H1 (cell line): ENCODE measurements at regions not wholly inside any gene's neighbourhood (a gene's known extent, or its start where the extent isn't known, plus 50 kb on each side); places are given as distances from the start of the nearest gene placed in this dataset.

Source experiments
- NANOG ChIP-seq: IDR thresholded peaks from 2 replicates; pipeline ENCODE4 v1.6.1; 2011; ENCODE audit warnings: low read length, low read depth, mild to moderate bottlenecking, inconsistent platforms; ENCODE audit not compliant: insufficient read depth, poor library complexity, severe bottlenecking
- PHF8 ChIP-seq: fragments of 200-600 bp; sonication (generic); conservative IDR thresholded peaks from 2 replicates; pipeline ENCODE4 v1.7.1; 2012; ENCODE audit warnings: low read depth, mild to moderate bottlenecking, inconsistent platforms, low read length, moderate library complexity
- SIN3A ChIP-seq, 2 experiments: IDR thresholded peaks in 1 of 2; conservative IDR thresholded peaks in 1 of 2; 2 replicates each; pipeline ENCODE4 v1.6.1; 2011 to 2012; ENCODE audit warnings: low read length in 2 of 2, improper control_type of control experiment in 1 of 2, low read depth in 1 of 2, mild to moderate bottlenecking in 1 of 2
- SIX5 ChIP-seq: IDR thresholded peaks from 2 replicates; pipeline ENCODE4 v1.6.1; 2011; ENCODE audit warnings: mild to moderate bottlenecking, low read depth, low read length
- SP1 ChIP-seq: IDR thresholded peaks from 2 replicates; pipeline ENCODE4 v1.6.1; 2011; ENCODE audit warnings: low read depth, low read length
- SRF ChIP-seq: IDR thresholded peaks from 2 replicates; pipeline ENCODE4 v1.6.1; 2011; ENCODE audit warnings: mild to moderate bottlenecking, low read depth, low read length, moderate library complexity
- TF ChIP-seq, protein P1 (sequence below): fragments of 300-600 bp; sonication (generic); IDR thresholded peaks from 2 replicates; pipeline ENCODE4 v1.7.1; 2012; ENCODE audit warnings: low read length, moderate library complexity, mild to moderate bottlenecking, inconsistent platforms; ENCODE audit not compliant: insufficient replicate concordance

DNA sequence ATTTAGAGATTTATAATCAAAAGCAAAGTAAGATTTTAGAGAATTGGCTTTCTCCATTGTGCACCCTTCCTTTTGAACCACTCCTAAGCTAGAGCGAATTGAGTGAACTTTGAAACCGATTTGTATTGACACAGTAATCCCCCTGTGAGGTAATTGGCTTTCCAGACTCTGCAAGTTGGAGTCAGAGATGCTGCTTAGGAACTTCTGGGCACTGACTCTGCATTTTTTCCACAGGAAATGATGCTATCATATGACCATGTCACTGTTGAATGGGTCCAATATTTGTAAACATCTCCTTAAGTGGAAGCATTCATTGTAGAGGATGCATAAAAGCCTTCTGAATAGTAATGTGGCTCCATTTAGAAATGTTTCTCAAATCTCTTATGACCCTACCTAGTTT lies 394.4 kb upstream of the ZNF608 start (continued):
- TF ChIP-seq, protein P1, sequence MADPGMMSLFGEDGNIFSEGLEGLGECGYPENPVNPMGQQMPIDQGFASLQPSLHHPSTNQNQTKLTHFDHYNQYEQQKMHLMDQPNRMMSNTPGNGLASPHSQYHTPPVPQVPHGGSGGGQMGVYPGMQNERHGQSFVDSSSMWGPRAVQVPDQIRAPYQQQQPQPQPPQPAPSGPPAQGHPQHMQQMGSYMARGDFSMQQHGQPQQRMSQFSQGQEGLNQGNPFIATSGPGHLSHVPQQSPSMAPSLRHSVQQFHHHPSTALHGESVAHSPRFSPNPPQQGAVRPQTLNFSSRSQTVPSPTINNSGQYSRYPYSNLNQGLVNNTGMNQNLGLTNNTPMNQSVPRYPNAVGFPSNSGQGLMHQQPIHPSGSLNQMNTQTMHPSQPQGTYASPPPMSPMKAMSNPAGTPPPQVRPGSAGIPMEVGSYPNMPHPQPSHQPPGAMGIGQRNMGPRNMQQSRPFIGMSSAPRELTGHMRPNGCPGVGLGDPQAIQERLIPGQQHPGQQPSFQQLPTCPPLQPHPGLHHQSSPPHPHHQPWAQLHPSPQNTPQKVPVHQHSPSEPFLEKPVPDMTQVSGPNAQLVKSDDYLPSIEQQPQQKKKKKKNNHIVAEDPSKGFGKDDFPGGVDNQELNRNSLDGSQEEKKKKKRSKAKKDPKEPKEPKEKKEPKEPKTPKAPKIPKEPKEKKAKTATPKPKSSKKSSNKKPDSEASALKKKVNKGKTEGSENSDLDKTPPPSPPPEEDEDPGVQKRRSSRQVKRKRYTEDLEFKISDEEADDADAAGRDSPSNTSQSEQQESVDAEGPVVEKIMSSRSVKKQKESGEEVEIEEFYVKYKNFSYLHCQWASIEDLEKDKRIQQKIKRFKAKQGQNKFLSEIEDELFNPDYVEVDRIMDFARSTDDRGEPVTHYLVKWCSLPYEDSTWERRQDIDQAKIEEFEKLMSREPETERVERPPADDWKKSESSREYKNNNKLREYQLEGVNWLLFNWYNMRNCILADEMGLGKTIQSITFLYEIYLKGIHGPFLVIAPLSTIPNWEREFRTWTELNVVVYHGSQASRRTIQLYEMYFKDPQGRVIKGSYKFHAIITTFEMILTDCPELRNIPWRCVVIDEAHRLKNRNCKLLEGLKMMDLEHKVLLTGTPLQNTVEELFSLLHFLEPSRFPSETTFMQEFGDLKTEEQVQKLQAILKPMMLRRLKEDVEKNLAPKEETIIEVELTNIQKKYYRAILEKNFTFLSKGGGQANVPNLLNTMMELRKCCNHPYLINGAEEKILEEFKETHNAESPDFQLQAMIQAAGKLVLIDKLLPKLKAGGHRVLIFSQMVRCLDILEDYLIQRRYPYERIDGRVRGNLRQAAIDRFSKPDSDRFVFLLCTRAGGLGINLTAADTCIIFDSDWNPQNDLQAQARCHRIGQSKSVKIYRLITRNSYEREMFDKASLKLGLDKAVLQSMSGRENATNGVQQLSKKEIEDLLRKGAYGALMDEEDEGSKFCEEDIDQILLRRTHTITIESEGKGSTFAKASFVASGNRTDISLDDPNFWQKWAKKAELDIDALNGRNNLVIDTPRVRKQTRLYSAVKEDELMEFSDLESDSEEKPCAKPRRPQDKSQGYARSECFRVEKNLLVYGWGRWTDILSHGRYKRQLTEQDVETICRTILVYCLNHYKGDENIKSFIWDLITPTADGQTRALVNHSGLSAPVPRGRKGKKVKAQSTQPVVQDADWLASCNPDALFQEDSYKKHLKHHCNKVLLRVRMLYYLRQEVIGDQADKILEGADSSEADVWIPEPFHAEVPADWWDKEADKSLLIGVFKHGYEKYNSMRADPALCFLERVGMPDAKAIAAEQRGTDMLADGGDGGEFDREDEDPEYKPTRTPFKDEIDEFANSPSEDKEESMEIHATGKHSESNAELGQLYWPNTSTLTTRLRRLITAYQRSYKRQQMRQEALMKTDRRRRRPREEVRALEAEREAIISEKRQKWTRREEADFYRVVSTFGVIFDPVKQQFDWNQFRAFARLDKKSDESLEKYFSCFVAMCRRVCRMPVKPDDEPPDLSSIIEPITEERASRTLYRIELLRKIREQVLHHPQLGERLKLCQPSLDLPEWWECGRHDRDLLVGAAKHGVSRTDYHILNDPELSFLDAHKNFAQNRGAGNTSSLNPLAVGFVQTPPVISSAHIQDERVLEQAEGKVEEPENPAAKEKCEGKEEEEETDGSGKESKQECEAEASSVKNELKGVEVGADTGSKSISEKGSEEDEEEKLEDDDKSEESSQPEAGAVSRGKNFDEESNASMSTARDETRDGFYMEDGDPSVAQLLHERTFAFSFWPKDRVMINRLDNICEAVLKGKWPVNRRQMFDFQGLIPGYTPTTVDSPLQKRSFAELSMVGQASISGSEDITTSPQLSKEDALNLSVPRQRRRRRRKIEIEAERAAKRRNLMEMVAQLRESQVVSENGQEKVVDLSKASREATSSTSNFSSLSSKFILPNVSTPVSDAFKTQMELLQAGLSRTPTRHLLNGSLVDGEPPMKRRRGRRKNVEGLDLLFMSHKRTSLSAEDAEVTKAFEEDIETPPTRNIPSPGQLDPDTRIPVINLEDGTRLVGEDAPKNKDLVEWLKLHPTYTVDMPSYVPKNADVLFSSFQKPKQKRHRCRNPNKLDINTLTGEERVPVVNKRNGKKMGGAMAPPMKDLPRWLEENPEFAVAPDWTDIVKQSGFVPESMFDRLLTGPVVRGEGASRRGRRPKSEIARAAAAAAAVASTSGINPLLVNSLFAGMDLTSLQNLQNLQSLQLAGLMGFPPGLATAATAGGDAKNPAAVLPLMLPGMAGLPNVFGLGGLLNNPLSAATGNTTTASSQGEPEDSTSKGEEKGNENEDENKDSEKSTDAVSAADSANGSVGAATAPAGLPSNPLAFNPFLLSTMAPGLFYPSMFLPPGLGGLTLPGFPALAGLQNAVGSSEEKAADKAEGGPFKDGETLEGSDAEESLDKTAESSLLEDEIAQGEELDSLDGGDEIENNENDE = no peak
- TF ChIP-seq PHF8 = no peak
- TF ChIP-seq SIX5 = no peak
- TF ChIP-seq NANOG = no peak
- no peak for TF ChIP-seq SRF
- no peak for TF ChIP-seq SP1
- TF ChIP-seq SIN3A (conservative IDR thresholded peaks at IDR 0.05 in 1 of 2, IDR thresholded peaks at IDR 0.05 in 1 of 2; ENCODE audit: low read depth in 1 of 2, low read length in 2 of 2) = no peak
